RWPE2 (cell line): ENCODE measurements at regions not wholly inside any gene's neighbourhood (a gene's known extent, or its start where the extent isn't known, plus 50 kb on each side); places are given as distances from the start of the nearest gene placed in this dataset.
A peak's percentile ranks its signal among the peaks of the same experiment; 100 is the strongest.

Experiments used
- ATAC-seq: fragments of 200-7000 bp; cut with Tn5 transposase; 3 replicates; pipeline ENCODE4 v1.9.1; 2021; ENCODE audit warnings: low read depth
- DNase-seq: peaks from one replicate; pipeline ENCODE4 v3.0.0-alpha.2; 2020; ENCODE audit warnings: low spot score
- H3K27ac ChIP-seq: fragments of 450-650 bp; 2 replicates; pipeline ENCODE4 v1.5.1; 2017; ENCODE audit warnings: mild to moderate bottlenecking; ENCODE audit not compliant: poor library complexity, severe bottlenecking
- H3K27me3 ChIP-seq: fragments of 250-450 bp; sonication (Bioruptor Pico); 2 replicates; pipeline ENCODE4 v1.5.1; 2021; ENCODE audit warnings: mild to moderate bottlenecking, moderate library complexity; ENCODE audit not compliant: insufficient read depth, poor library complexity, severe bottlenecking
- H3K36me3 ChIP-seq: fragments of 250-450 bp; sonication (Bioruptor Pico); 2 replicates; pipeline ENCODE4 v1.5.1; 2020; ENCODE audit warnings: low read depth, mild to moderate bottlenecking, moderate library complexity
- H3K4me1 ChIP-seq: fragments of 250-450 bp; sonication (Bioruptor Pico); 2 replicates; pipeline ENCODE4 v1.5.1; 2021; ENCODE audit warnings: mild to moderate bottlenecking, moderate library complexity; ENCODE audit not compliant: insufficient read depth, poor library complexity, severe bottlenecking
- H3K4me3 ChIP-seq: fragments of 250-450 bp; sonication (Bioruptor Pico); 2 replicates; pipeline ENCODE4 v1.5.1; 2021; ENCODE audit warnings: mild to moderate bottlenecking, moderate library complexity; ENCODE audit not compliant: severe bottlenecking
- H3K9me3 ChIP-seq: fragments of 250-450 bp; sonication (Bioruptor Pico); 2 replicates; pipeline ENCODE4 v1.5.1; 2021; ENCODE audit warnings: mild to moderate bottlenecking, moderate library complexity; ENCODE audit not compliant: severe bottlenecking
- TF ChIP-seq, protein P1 (sequence below): fragments of 450-650 bp; IDR thresholded peaks from one replicate; pipeline ENCODE4 v1.5.1; 2017; ENCODE audit warnings: mild to moderate bottlenecking, moderate library complexity; ENCODE audit not compliant: poor library complexity, severe bottlenecking

DNA sequence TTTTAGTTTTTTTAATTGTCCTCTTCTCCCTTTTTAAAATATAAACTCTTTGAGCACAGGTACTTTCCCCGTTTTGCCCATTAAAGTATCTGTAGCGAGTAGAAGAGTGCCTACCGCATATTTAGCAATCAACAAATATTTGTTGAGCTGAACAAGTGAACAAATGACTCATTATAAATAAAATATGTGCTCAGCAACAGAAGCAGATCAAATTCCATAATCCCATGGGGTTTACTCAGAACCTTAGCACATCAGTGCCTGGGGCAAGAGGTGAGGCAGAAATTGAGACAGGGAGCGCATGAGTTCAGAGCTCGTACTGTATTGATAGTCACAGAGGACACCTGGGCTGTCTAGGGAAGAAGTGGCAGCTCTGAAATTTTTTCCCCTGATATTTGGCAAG lies 161.0 kb downstream of the SEM1 start:
- Histone ChIP-seq H3K4me3 (no peak overlapping the region), H3K27ac (peak overlapping the region; percentile 25), H3K36me3 (no peaks in the 10 kb centered on the region), H3K4me1 (peaks cover 30% of the 10 kb centered on the region), H3K27me3 (no peaks in the 10 kb centered on the region), H3K9me3 (no peaks in the 10 kb centered on the region)
- peak; percentile 98 for ATAC-seq
- DNase-seq: peak; percentile 85
- TF ChIP-seq, protein P1, sequence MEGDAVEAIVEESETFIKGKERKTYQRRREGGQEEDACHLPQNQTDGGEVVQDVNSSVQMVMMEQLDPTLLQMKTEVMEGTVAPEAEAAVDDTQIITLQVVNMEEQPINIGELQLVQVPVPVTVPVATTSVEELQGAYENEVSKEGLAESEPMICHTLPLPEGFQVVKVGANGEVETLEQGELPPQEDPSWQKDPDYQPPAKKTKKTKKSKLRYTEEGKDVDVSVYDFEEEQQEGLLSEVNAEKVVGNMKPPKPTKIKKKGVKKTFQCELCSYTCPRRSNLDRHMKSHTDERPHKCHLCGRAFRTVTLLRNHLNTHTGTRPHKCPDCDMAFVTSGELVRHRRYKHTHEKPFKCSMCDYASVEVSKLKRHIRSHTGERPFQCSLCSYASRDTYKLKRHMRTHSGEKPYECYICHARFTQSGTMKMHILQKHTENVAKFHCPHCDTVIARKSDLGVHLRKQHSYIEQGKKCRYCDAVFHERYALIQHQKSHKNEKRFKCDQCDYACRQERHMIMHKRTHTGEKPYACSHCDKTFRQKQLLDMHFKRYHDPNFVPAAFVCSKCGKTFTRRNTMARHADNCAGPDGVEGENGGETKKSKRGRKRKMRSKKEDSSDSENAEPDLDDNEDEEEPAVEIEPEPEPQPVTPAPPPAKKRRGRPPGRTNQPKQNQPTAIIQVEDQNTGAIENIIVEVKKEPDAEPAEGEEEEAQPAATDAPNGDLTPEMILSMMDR: no peak

DNA sequence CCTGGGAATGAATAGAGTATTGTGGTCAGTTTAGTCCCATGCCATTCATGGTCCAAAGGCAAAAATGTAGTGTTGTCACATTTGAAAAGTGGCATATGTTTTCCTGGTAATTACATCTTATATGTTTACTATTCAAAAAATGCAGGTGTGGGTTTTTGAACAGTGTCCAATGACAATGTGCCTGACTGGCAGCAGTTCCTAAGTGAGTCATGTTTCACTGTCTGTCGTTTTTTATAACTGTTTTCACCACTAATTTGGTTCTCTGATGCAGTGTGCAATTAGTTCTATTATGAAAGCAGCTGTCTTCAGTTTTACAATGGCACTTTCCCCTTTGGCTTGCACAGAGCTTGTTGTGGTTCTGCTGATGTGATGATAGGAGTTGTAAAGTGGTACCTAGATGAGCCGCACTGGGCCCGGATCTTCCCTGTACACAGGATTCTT lies 162.3 kb downstream of the SEM1 start:
- TF ChIP-seq, protein P1: no peak
- H3K4me1 ChIP-seq: peaks cover 30% of the 10 kb centered on the region
- H3K4me3 ChIP-seq: no peak overlapping the region
- DNase-seq (no peak), ATAC-seq (peak; percentile 39)
- no peaks in the 10 kb centered on the region for H3K9me3 ChIP-seq
- no peaks in the 10 kb centered on the region for H3K27me3 ChIP-seq
- H3K36me3 ChIP-seq: no peaks in the 10 kb centered on the region
- H3K27ac ChIP-seq: peak overlapping the region; percentile 25

DNA sequence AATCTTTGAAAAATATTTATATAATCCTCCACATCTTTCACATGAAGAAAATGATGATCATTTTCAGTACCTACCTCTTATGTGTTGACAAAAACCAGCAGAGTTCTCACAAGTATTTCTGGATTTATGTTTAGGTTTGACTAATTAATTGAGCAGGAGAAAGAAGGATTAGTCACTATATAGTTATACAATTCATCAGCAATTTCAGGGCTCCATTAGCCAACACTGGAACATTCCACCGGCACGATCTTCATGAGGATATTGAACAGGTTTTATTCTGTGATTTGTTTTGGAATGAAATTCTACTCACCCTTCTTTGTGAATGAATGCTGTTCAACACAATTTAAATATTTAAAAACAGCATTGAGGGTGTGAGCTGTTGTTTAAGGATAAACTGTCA lies 163.2 kb downstream of the SEM1 start:
- H3K4me1 ChIP-seq: peaks cover 30% of the 10 kb centered on the region
- peak; percentile 16; the same call in 1 of the 3 replicates for ATAC-seq
- TF ChIP-seq, protein P1: no peak

DNA sequence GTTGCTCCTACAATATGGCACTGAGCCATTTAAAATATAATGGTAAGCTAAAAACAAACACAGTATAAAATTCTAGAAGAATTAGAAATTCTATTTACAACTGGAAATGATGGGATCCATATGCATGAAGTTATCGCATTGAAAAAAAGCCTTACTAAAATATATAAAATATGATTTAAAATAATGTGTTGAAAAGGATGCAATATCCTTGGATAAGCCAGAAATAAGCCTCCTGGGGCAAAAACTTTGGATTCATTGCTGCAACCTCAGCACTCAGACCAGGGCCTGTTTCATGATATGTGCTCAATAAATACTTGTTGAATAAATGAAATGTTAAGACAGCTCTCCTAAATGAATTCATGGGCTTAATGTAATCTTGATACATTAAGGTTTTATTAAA lies 170.2 kb downstream of the SEM1 start:
- Histone ChIP-seq H3K36me3 (no peaks in the 10 kb centered on the region), H3K9me3 (no peaks in the 10 kb centered on the region), H3K27ac (no peak overlapping the region), H3K4me1 (no peaks in the 10 kb centered on the region), H3K4me3 (no peak overlapping the region), H3K27me3 (peaks cover 4% of the 10 kb centered on the region)
- DNase-seq (no peak), ATAC-seq (no peak)
- TF ChIP-seq, protein P1: no peak

More for the DNA sequence above, 163.2 kb downstream of the SEM1 start:
- Histone ChIP-seq H3K36me3 (no peaks in the 10 kb centered on the region), H3K27ac (no peak overlapping the region), H3K4me3 (no peak overlapping the region), H3K27me3 (no peaks in the 10 kb centered on the region), H3K9me3 (no peaks in the 10 kb centered on the region)
- DNase-seq: no peak

DNA sequence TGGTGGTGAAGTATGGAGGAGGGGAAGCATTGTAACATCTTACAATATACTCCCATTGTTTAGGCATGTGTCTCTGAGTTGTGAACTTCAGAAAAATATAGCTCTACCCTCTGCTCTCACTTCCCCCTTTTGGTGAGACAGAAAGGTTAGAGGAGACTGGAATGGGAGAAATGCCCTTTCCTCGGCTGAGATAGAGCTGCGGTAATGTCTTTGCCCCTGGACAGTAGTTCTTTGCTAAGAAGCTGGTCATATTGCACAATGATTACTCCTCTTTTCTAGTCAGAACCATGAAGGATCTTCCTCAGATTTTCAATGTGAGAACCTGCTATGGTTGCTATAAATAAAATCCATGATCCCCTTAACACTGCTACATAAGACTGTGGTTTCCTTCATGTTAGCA lies 171.0 kb downstream of the SEM1 start:
- Histone ChIP-seq H3K27me3 (peaks cover 13% of the 10 kb centered on the region), H3K36me3 (no peaks in the 10 kb centered on the region), H3K4me1 (no peaks in the 10 kb centered on the region), H3K9me3 (no peaks in the 10 kb centered on the region), H3K27ac (no peak overlapping the region), H3K4me3 (no peak overlapping the region)
- TF ChIP-seq, protein P1: no peak
- no peak for DNase-seq
- no peak for ATAC-seq
